ENCODE measurements at regions not wholly inside any gene's neighbourhood (a gene's known extent, or its start where the extent isn't known, plus 50 kb on each side); places are given as distances from the start of the nearest gene placed in this dataset.

- H3K27me3 ChIP-seq (ENCODE audit: low read depth), result no peaks in the 10 kb centered on the region
- in situ Hi-C loops (cut with MboI; ENCODE audit: low sequenced_read_pairs), result no loop called here
- DNase-seq (ENCODE audit: low spot score in 2 of 2), result no peak
- no peaks in the 10 kb centered on the region; the same call in 1 of the 2 replicates for H3K4me1 ChIP-seq
- no peak overlapping the region for H3K4me3 ChIP-seq
- H3K9me3 ChIP-seq, result no peaks in the 10 kb centered on the region
- no peaks in the 10 kb centered on the region for H3K36me3 ChIP-seq (replicated peaks)
Measured at GRCh38 chr4:138092060-138092459, 150.1 kb downstream of the SLC7A11 start.

- no peak for DNase-seq (ENCODE audit: low spot score in 2 of 2)
- H3K4me1 ChIP-seq, result no peaks in the 10 kb centered on the region; the same call in 1 of the 2 replicates
- no peaks in the 10 kb centered on the region for H3K9me3 ChIP-seq
- no peaks in the 10 kb centered on the region for H3K27me3 ChIP-seq (ENCODE audit: low read depth)
- in situ Hi-C loops (cut with MboI; ENCODE audit: low sequenced_read_pairs), result no loop called here
- H3K4me3 ChIP-seq, result no peak overlapping the region
- H3K36me3 ChIP-seq (replicated peaks), result no peaks in the 10 kb centered on the region
Measured at GRCh38 chr4:138090918-138091676, 151.1 kb downstream of the SLC7A11 start.

DNA sequence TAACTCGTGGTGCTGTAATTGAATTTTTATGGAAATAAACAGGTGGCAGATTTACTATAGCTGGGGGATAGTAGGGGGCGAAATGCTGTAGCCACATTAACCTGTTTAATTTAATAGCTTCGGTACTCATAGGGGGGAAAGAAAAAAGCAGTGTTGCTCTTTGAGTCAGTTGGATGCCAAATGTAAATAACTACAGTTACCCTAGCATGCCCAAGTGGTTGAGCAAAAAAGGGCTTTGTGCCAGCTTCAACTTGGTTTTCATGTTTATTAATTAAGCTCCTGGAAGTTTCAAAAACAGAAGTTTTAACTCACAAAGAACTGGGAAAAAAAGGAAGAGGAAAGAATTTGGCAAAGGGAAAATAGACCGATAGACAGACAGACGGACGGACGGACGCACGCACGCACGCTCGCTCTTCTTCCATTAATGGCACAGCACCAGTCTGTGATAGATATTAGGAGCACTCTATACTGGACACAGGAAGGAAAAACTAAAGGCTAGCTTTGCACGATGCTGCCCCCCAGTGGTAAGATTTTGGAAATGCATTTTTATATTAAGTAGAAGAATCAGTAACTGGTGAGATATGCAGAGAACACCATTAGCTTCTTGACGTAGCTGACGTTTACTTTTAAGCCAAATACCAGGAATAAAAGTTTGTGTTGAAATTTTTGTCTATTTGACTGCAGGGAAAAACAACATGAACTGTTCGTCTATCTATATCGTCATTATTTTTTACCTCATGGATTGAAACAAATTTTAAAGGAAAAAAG, 151.8 kb downstream of the SLC7A11 start:
- H3K9me3 ChIP-seq, result no peaks in the 10 kb centered on the region
- no peaks in the 10 kb centered on the region for H3K27me3 ChIP-seq (ENCODE audit: low read depth)
- H3K4me1 ChIP-seq, result no peaks in the 10 kb centered on the region; the same call in 1 of the 2 replicates
- DNase-seq (ENCODE audit: low spot score in 2 of 2), result peak; percentile 77 to 82
- H3K36me3 ChIP-seq (replicated peaks), result no peaks in the 10 kb centered on the region
- in situ Hi-C loops (cut with MboI; ENCODE audit: low sequenced_read_pairs), result no loop called here
- H3K4me3 ChIP-seq, result peak overlapping the region; percentile 15

DNA sequence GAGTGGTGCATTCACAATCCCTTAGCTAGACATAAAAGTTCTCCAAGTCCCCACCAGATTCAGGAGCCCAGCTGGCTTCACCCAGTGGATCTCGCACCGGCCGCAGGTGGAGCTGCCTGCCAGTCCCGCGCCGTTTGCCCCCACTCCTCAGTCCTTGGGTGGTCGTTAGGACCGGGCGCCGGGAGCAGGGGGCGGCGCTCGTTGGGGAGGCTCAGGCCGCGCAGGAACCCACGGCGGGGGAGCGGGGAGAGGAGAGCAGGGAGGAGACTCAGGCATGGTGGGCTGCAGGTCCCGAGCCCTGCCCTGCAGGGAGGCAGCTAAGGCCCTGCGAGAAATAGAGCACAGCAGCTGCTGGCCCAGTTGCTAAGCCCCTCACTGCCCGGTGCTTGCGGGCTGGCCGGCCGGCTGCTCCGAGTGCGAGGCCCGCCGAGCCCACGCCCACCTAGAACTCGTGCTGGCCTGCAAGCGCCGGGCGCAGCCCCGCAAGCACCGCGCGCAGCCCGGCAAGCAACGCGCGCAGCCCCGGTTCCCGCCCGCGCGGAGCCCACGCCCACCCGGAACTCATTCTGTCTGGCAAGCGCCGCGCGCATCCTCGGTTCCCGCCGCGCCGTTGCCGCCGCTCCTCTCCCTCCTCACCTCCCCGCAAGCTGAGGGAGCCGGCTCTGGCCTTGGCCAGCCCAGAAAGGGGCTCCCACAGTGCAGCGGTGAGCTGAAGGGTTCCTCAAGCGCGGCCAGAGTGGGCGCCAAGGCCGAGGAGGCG, 153.5 kb downstream of the SLC7A11 start:
- Histone ChIP-seq H3K4me3 (no peak overlapping the region), H3K36me3 (replicated peaks) (no peaks in the 10 kb centered on the region), H3K4me1 (no peaks in the 10 kb centered on the region; the same call in 1 of the 2 replicates), H3K27me3 (ENCODE audit: low read depth) (no peaks in the 10 kb centered on the region), H3K9me3 (no peaks in the 10 kb centered on the region)
- in situ Hi-C loops (cut with MboI; ENCODE audit: low sequenced_read_pairs), result no loop called here
- no peak for DNase-seq (ENCODE audit: low spot score in 2 of 2)

- no peaks in the 10 kb centered on the region for H3K36me3 ChIP-seq (replicated peaks)
- no peaks in the 10 kb centered on the region for H3K27me3 ChIP-seq (ENCODE audit: low read depth)
- DNase-seq (ENCODE audit: low spot score in 2 of 2), result peak; percentile 16 to 22
- H3K4me3 ChIP-seq, result no peak overlapping the region
- in situ Hi-C loops (cut with MboI; ENCODE audit: low sequenced_read_pairs), result no loop called here
- H3K9me3 ChIP-seq, result no peaks in the 10 kb centered on the region
- no peaks in the 10 kb centered on the region; the same call in 1 of the 2 replicates for H3K4me1 ChIP-seq
Measured at GRCh38 chr4:138087066-138087719, 155.0 kb downstream of the SLC7A11 start.

DNA sequence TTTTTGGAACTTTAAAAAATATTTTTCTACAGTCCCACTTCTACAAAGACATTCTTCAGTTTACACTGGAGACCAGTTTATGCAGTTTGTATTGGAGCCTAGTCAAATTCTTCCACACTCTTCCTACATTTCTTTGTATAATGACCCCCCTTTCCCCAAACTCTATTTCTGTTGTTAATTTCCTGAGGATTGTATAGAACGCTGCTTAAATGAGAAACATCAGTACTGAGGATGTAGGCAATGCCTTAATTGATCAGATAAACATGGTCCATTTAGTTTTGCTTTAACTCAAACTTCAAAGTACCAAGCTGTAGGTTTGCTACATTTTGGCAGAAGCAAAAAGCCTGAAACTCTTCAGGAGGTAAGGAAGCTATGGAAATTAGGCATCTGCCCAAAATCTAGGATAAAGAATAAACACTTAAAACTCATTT, 155.5 kb downstream of the SLC7A11 start:
- H3K9me3 ChIP-seq, result no peaks in the 10 kb centered on the region
- no peak for DNase-seq (ENCODE audit: low spot score in 2 of 2)
- H3K4me1 ChIP-seq, result no peaks in the 10 kb centered on the region; the same call in 1 of the 2 replicates
- no peaks in the 10 kb centered on the region for H3K27me3 ChIP-seq (ENCODE audit: low read depth)
- no peak overlapping the region for H3K4me3 ChIP-seq
- H3K36me3 ChIP-seq (replicated peaks), result no peaks in the 10 kb centered on the region
- in situ Hi-C loops (cut with MboI; ENCODE audit: low sequenced_read_pairs), result no loop called here

GRCh38 chr4:138085736-138086305, 156.3 kb downstream of the SLC7A11 start:
- Histone ChIP-seq H3K27me3 (ENCODE audit: low read depth) (no peaks in the 10 kb centered on the region), H3K4me3 (no peak overlapping the region), H3K4me1 (no peaks in the 10 kb centered on the region; the same call in 1 of the 2 replicates), H3K9me3 (no peaks in the 10 kb centered on the region), H3K36me3 (replicated peaks) (no peaks in the 10 kb centered on the region)
- DNase-seq (ENCODE audit: low spot score in 2 of 2), result no peak
- in situ Hi-C loops (cut with MboI; ENCODE audit: low sequenced_read_pairs), result no loop called here

GRCh38 chr4:138078751-138079520, 163.2 kb downstream of the SLC7A11 start:
- Histone ChIP-seq H3K27me3 (ENCODE audit: low read depth) (no peaks in the 10 kb centered on the region), H3K36me3 (replicated peaks) (no peaks in the 10 kb centered on the region), H3K4me1 (peaks cover 3% of the 10 kb centered on the region; the same call in 1 of the 2 replicates), H3K4me3 (no peak overlapping the region), H3K9me3 (no peaks in the 10 kb centered on the region)
- no peak for DNase-seq (ENCODE audit: low spot score in 2 of 2)
- in situ Hi-C loops (cut with MboI; ENCODE audit: low sequenced_read_pairs), result no loop called here

- Histone ChIP-seq H3K4me1 (peaks cover 3% of the 10 kb centered on the region; the same call in 1 of the 2 replicates), H3K4me3 (no peak overlapping the region), H3K27me3 (ENCODE audit: low read depth) (no peaks in the 10 kb centered on the region), H3K9me3 (no peaks in the 10 kb centered on the region), H3K36me3 (replicated peaks) (no peaks in the 10 kb centered on the region)
- in situ Hi-C loops (cut with MboI; ENCODE audit: low sequenced_read_pairs), result no loop called here
- DNase-seq (ENCODE audit: low spot score in 2 of 2), result no peak
Measured at GRCh38 chr4:138078253-138078652, 163.9 kb downstream of the SLC7A11 start.

GRCh38 chr4:138076561-138076960, 165.6 kb downstream of the SLC7A11 start:
- DNase-seq (ENCODE audit: low spot score in 2 of 2), result no peak
- no peak overlapping the region for H3K4me3 ChIP-seq
- no peaks in the 10 kb centered on the region for H3K36me3 ChIP-seq (replicated peaks)
- in situ Hi-C loops (cut with MboI; ENCODE audit: low sequenced_read_pairs), result no loop called here
- no peaks in the 10 kb centered on the region for H3K27me3 ChIP-seq (ENCODE audit: low read depth)
- peaks cover 3% of the 10 kb centered on the region; the same call in 1 of the 2 replicates for H3K4me1 ChIP-seq
- no peaks in the 10 kb centered on the region for H3K9me3 ChIP-seq

DNA sequence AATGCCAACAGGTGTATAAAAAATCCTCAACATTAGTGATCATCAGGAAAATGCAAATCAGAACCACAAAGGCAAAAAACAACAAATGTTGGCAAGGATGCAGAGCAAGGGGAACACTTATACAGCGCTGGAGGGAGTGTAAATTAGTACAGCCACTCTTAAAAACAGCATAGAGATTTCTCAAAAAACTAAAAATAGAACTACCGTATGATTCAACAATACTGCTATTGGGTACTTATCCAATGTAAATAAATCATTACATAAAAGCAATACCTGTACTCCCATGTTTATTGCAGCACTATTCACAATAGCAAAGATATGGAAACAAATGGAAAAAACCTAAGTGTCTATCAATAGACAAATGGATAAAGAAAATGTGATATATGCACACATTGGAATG, 171.3 kb downstream of the SLC7A11 start:
- Histone ChIP-seq H3K36me3 (replicated peaks) (no peaks in the 10 kb centered on the region), H3K9me3 (peaks cover 3% of the 10 kb centered on the region; the same call in 1 of the 2 replicates), H3K4me1 (peaks cover 3% of the 10 kb centered on the region; the same call in 1 of the 2 replicates), H3K4me3 (no peak overlapping the region), H3K27me3 (ENCODE audit: low read depth) (no peaks in the 10 kb centered on the region)
- in situ Hi-C loops (cut with MboI; ENCODE audit: low sequenced_read_pairs), result no loop called here
- no peak for DNase-seq (ENCODE audit: low spot score in 2 of 2)

DNA sequence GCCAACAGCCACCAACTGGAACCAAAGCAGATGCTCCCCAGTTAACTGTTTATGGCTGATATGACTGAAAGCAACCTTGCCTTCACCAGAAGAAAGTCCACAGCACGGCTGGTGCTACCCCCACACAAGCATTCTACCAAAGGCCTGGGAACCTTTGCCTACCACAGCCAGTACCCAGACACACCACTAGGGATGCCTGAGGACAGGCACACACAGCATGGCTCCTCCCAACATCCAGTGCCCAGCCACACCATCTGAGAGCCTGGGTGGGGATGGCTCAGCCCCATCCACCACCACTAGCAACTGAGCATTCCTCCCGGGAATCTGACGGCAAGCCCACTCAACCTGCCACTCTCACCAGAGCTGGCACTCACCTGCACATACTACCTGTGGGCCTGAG, 178.6 kb downstream of the SLC7A11 start:
- no peak overlapping the region for H3K4me3 ChIP-seq
- in situ Hi-C loops (cut with MboI; ENCODE audit: low sequenced_read_pairs), result no loop called here

More for the DNA sequence above, 178.6 kb downstream of the SLC7A11 start:
- Histone ChIP-seq H3K9me3 (peaks cover 4% of the 10 kb centered on the region; the same call in 1 of the 2 replicates), H3K4me1 (0 out of 2 replicates have a peak, but pooled peaks cover 2% of the 10 kb centered on the region), H3K36me3 (replicated peaks) (no peaks in the 10 kb centered on the region), H3K27me3 (ENCODE audit: low read depth) (no peaks in the 10 kb centered on the region)
- DNase-seq (ENCODE audit: low spot score in 2 of 2), result no peak
